Dendritic cell treated with granulocyte-macrophage colony-stimulating factor and Interleukin-4, amounts not matched to agents 40 ng/mL and 50 ng/mL, for 4 days (primary cell): ENCODE measurements at regions not wholly inside any gene's neighbourhood (a gene's known extent, or its start where the extent isn't known, plus 50 kb on each side); places are given as distances from the start of the nearest gene placed in this dataset.

ENCODE experiments used
- H3K27ac Mint-ChIP-seq: one replicate; pipeline ENCODE4 v1.8.0; 2022; ENCODE audit warnings: mild to moderate bottlenecking, mixed read lengths
- H3K27me3 Mint-ChIP-seq: one replicate; pipeline ENCODE4 v1.8.0; 2022; ENCODE audit warnings: mild to moderate bottlenecking, mixed read lengths
- H3K36me3 Mint-ChIP-seq: one replicate; pipeline ENCODE4 v1.8.0; 2022; ENCODE audit warnings: low read depth, mixed read lengths
- H3K4me1 Mint-ChIP-seq: one replicate; pipeline ENCODE4 v1.8.0; 2022; ENCODE audit warnings: low read depth, mixed read lengths
- H3K4me3 Mint-ChIP-seq: one replicate; pipeline ENCODE4 v1.8.0; 2022; ENCODE audit warnings: mild to moderate bottlenecking, moderate library complexity, mixed read lengths
- H3K9me3 Mint-ChIP-seq: one replicate; pipeline ENCODE4 v1.8.0; 2022; ENCODE audit warnings: mixed read lengths
- intact Hi-C: fragments of 100-400 bp; cut with micrococcal nuclease; formaldehyde crosslinking; loops from one replicate; pipeline ENCODE4 v1.15.0; 2022

DNA sequence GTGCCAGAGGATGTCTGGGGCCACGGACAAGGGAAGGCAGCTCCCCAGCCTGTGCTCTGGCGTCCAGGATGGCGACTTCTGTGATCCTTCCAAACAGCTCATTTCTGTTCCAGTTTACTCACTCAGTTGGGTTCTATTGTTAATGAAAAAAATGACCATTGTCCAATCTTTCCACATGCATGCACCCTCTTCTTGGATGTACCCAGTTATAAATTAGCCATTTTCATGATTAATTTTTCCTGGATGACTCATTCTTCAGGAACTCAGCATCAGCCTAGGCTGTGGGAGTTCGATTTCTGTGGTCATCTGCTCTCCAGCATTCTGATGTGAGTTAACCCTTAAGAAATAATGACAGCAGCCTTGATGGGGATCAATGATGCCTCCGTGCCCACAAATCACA, 926.8 kb downstream of the BCL11B start:
- no peak overlapping the region for H3K4me3 Mint-ChIP-seq
- H3K36me3 Mint-ChIP-seq: no peaks in the 10 kb centered on the region
- H3K27me3 Mint-ChIP-seq: no peaks in the 10 kb centered on the region

DNA sequence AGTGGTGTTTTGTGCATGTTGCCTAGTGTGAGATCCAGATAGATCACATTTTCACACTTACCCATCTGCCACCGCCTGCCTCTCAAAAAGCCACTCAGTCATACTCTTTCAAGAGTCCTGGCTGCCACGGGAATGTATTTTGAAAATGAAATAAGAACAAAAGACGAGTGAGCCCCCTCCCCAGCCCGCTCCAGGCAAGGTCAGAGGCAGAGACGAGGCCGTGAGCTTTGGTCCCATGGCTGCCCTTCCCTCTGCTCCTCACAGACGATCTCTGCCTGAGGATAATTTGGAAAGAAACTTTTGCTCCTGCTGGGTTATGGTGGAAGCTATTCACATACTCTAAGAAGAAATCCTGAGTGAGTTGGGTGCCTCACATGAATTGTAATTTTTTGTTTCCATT, 924.3 kb downstream of the BCL11B start:
- no peaks in the 10 kb centered on the region for H3K4me1 Mint-ChIP-seq
- no peaks in the 10 kb centered on the region for H3K36me3 Mint-ChIP-seq
- no peak overlapping the region for H3K27ac Mint-ChIP-seq
- intact Hi-C loops: no loop called here
- H3K4me3 Mint-ChIP-seq: no peak overlapping the region
- H3K9me3 Mint-ChIP-seq: peaks cover 6% of the 10 kb centered on the region
- H3K27me3 Mint-ChIP-seq: no peaks in the 10 kb centered on the region

More for the DNA sequence above, 926.8 kb downstream of the BCL11B start:
- no peaks in the 10 kb centered on the region for H3K4me1 Mint-ChIP-seq
- H3K27ac Mint-ChIP-seq: no peak overlapping the region
- peaks cover 16% of the 10 kb centered on the region for H3K9me3 Mint-ChIP-seq
- intact Hi-C loops: no loop called here

DNA sequence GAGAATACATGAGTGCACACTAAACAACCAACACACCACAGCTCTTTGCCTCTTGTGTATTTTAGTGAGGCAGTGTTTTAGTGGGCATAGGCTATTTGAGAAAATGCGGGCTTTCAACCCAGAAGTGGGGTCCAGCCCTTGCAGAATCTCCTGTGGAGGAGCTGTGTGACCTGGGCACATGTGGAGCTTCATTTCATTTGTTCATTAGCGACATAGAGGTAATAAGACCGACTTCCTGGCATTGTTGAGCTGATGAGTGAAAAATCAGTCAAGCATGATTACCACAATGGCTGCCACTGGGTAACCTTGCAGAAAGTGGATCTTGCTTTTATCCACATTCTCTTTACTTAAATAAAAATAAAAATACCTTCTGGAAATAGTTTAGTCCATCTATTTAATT, 923.5 kb downstream of the BCL11B start:
- intact Hi-C loops: no loop called here
- H3K4me1 Mint-ChIP-seq: no peaks in the 10 kb centered on the region
- no peak overlapping the region for H3K27ac Mint-ChIP-seq
- no peak overlapping the region for H3K4me3 Mint-ChIP-seq
- H3K36me3 Mint-ChIP-seq: no peaks in the 10 kb centered on the region
- H3K9me3 Mint-ChIP-seq: peaks cover 6% of the 10 kb centered on the region
- no peaks in the 10 kb centered on the region for H3K27me3 Mint-ChIP-seq

GRCh38 chr14:98350213-98350612, 921.8 kb downstream of the BCL11B start:
- intact Hi-C loops: no loop called here
- no peaks in the 10 kb centered on the region for H3K36me3 Mint-ChIP-seq
- no peaks in the 10 kb centered on the region for H3K4me1 Mint-ChIP-seq
- no peaks in the 10 kb centered on the region for H3K9me3 Mint-ChIP-seq
- no peak overlapping the region for H3K4me3 Mint-ChIP-seq
- no peaks in the 10 kb centered on the region for H3K27me3 Mint-ChIP-seq
- H3K27ac Mint-ChIP-seq: no peak overlapping the region

DNA sequence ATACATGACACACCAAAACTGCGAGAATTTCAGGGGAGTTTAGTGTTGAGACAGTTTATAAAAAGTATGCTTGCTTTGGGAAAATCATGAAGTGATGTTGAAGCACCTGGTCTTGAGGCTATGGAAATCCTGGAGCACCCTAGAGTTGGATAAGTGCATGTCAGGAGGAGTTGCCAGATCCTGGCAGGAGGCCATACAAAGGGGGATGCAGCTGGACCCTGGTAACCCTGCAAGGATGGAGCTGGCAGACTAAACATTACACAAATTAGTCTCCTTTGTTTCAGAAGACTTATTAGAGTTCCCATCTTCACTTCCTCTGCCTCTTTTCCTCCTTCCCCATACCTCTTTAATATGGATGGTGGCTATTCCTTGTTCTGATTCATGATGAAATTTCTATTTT, 907.0 kb downstream of the BCL11B start:
- H3K27me3 Mint-ChIP-seq: no peaks in the 10 kb centered on the region
- no peak overlapping the region for H3K4me3 Mint-ChIP-seq
- no peak overlapping the region for H3K27ac Mint-ChIP-seq
- no peaks in the 10 kb centered on the region for H3K4me1 Mint-ChIP-seq
- intact Hi-C loops: no loop called here
- peaks cover 28% of the 10 kb centered on the region for H3K9me3 Mint-ChIP-seq
- H3K36me3 Mint-ChIP-seq: no peaks in the 10 kb centered on the region

DNA sequence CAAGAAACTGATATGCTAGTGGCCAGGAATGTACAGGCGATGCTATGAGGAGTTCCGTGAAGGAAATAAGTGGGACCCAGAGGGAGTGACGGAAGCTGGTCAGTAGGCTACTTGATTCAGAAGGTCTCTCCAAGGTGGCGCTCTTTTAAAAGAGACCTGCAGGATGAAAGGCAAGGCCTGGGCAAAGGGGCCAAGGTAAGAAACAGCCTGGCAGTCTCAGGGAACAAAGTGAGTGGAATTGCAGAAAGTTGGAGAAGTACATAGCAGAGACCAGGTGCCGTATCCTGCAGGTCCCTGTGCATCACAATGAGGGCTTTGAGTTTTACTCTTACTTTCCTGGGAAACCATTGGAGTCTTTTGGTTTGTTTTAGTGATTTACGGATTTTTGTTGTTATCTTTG, 905.6 kb downstream of the BCL11B start:
- H3K27ac Mint-ChIP-seq: no peak overlapping the region
- H3K36me3 Mint-ChIP-seq: no peaks in the 10 kb centered on the region
- H3K9me3 Mint-ChIP-seq: peaks cover 23% of the 10 kb centered on the region
- H3K4me1 Mint-ChIP-seq: no peaks in the 10 kb centered on the region
- H3K4me3 Mint-ChIP-seq: no peak overlapping the region
- H3K27me3 Mint-ChIP-seq: no peaks in the 10 kb centered on the region
- intact Hi-C loops: no loop called here

GRCh38 chr14:98368221-98368620, 903.8 kb downstream of the BCL11B start:
- Mint-ChIP-seq H3K27me3 (no peaks in the 10 kb centered on the region), H3K27ac (no peak overlapping the region), H3K9me3 (peaks cover 23% of the 10 kb centered on the region), H3K4me1 (no peaks in the 10 kb centered on the region), H3K36me3 (no peaks in the 10 kb centered on the region), H3K4me3 (no peak overlapping the region)
- intact Hi-C loops: no loop called here

DNA sequence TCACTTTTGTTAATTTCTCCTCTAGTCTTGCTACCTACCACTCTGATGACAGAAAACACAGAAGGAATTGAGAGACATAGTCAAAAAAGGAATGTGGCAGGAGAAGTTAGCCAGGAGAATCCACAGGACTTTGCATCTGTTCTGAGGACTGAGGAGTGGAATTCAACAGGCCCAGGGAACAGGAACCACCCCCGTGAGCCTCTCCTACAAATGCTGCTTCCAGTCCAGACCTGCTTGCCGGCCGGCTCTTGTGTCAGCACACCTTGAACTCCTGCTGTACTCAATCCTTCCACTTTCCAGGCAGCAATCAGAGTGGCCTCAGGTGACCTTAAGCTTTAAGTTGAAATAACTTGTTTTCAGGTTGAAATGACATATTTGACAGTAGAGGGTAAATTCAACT, 903.1 kb downstream of the BCL11B start:
- intact Hi-C loops: no loop called here
- no peak overlapping the region for H3K27ac Mint-ChIP-seq

DNA sequence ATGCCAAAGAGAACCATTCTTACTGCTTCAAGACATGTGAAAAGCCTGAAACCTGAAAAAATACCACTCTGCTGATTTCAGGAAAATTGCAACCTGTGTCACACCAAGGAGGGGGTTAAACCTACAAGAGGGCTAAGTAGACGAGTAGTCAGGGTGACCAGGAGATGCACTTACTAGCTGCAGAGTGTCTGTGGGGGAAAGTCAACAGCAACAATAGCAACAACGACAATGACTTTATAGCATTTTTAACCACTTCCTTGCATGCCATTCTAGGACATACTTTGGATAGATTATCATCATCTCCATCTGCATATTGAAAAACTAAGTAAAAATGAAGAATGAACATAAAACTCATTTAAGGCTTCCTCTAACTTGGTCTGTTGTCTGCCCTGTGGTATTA, 902.7 kb downstream of the BCL11B start:
- Mint-ChIP-seq H3K27ac (no peak overlapping the region), H3K4me1 (no peaks in the 10 kb centered on the region), H3K4me3 (no peak overlapping the region), H3K27me3 (no peaks in the 10 kb centered on the region), H3K36me3 (no peaks in the 10 kb centered on the region), H3K9me3 (peaks cover 23% of the 10 kb centered on the region)
- intact Hi-C loops: no loop called here

More for the DNA sequence above, 903.1 kb downstream of the BCL11B start:
- Mint-ChIP-seq H3K36me3 (no peaks in the 10 kb centered on the region), H3K4me3 (no peak overlapping the region), H3K9me3 (peaks cover 23% of the 10 kb centered on the region), H3K27me3 (no peaks in the 10 kb centered on the region), H3K4me1 (no peaks in the 10 kb centered on the region)

DNA sequence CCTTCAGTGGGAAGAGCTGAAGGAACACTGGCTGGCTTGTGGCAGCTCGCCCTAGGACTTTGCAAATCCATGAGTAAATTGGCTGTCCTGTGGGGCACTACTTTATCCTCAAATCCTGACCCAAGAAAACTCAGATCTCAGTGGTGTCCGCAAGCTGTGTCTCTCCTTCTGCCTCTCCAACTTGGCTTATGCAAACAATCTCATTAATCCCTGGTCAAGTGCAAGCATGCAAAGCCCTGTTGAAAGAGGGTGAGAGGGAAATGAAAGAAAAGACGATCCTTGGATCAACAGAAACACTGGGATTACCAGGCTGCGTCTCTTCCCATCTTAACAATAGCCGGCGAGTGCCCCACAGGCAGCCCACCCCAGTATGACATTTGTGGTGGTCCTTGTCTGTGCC, 901.6 kb downstream of the BCL11B start:
- H3K4me3 Mint-ChIP-seq: no peak overlapping the region
- H3K9me3 Mint-ChIP-seq: peaks cover 23% of the 10 kb centered on the region
- H3K4me1 Mint-ChIP-seq: no peaks in the 10 kb centered on the region
- no peaks in the 10 kb centered on the region for H3K27me3 Mint-ChIP-seq
- no peak overlapping the region for H3K27ac Mint-ChIP-seq
- H3K36me3 Mint-ChIP-seq: no peaks in the 10 kb centered on the region
- intact Hi-C loops: no loop called here

GRCh38 chr14:98371141-98371540, 900.9 kb downstream of the BCL11B start:
- Mint-ChIP-seq H3K27me3 (no peaks in the 10 kb centered on the region), H3K4me3 (no peak overlapping the region), H3K27ac (no peak overlapping the region), H3K9me3 (peaks cover 23% of the 10 kb centered on the region), H3K4me1 (no peaks in the 10 kb centered on the region), H3K36me3 (no peaks in the 10 kb centered on the region)
- intact Hi-C loops: no loop called here

DNA sequence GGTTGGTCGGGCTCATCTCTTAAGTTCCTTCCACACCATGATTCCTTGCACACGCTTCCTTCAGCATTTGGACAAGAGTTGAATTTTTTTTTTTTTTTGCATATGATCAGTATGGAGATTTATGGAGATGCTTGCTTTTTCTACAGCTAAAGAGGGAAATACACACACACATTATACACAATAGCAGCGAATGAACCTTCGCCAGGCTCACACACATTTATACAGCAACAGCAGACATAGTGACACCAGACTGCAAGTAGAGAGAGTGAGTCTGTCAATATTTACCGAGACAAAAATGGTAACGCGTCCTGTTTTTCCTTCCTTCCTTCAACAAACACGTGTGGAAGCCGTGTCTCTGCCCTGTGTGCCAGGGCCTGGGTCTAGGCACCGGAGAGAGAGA, 897.9 kb downstream of the BCL11B start:
- Mint-ChIP-seq H3K36me3 (no peaks in the 10 kb centered on the region), H3K27ac (no peak overlapping the region), H3K27me3 (no peaks in the 10 kb centered on the region), H3K9me3 (peaks cover 19% of the 10 kb centered on the region), H3K4me1 (no peaks in the 10 kb centered on the region), H3K4me3 (no peak overlapping the region)
- intact Hi-C loops: no loop called here

GRCh38 chr14:98375566-98375965, 896.4 kb downstream of the BCL11B start:
- Mint-ChIP-seq H3K4me3 (no peak overlapping the region), H3K4me1 (no peaks in the 10 kb centered on the region), H3K27me3 (no peaks in the 10 kb centered on the region), H3K27ac (no peak overlapping the region), H3K9me3 (peaks cover 11% of the 10 kb centered on the region), H3K36me3 (no peaks in the 10 kb centered on the region)
- intact Hi-C loops: no loop called here

GRCh38 chr14:98379830-98380229, 892.2 kb downstream of the BCL11B start:
- intact Hi-C loops: no loop called here
- H3K9me3 Mint-ChIP-seq: peaks cover 42% of the 10 kb centered on the region
- H3K27ac Mint-ChIP-seq: no peak overlapping the region
- H3K27me3 Mint-ChIP-seq: no peaks in the 10 kb centered on the region
- H3K36me3 Mint-ChIP-seq: no peaks in the 10 kb centered on the region
- no peaks in the 10 kb centered on the region for H3K4me1 Mint-ChIP-seq
- H3K4me3 Mint-ChIP-seq: no peak overlapping the region

- Mint-ChIP-seq H3K36me3 (no peaks in the 10 kb centered on the region), H3K4me1 (no peaks in the 10 kb centered on the region), H3K9me3 (peaks cover 42% of the 10 kb centered on the region), H3K4me3 (no peak overlapping the region), H3K27ac (no peak overlapping the region), H3K27me3 (no peaks in the 10 kb centered on the region)
- intact Hi-C loops: no loop called here
These were observed 889.3 kb downstream of the BCL11B start for GRCh38 chr14:98382662-98383061.
